A204.1 (cell line): ENCODE measurements at regions not wholly inside any gene's neighbourhood (a gene's known extent, or its start where the extent isn't known, plus 50 kb on each side); places are given as distances from the start of the nearest gene placed in this dataset.

Experiments used
- FAIRE-seq: peaks from 2 replicates; lab custom pipeline; 2012; peaks lifted over from hg19 to GRCh38; lab: Jason Lieb, UNC

DNA sequence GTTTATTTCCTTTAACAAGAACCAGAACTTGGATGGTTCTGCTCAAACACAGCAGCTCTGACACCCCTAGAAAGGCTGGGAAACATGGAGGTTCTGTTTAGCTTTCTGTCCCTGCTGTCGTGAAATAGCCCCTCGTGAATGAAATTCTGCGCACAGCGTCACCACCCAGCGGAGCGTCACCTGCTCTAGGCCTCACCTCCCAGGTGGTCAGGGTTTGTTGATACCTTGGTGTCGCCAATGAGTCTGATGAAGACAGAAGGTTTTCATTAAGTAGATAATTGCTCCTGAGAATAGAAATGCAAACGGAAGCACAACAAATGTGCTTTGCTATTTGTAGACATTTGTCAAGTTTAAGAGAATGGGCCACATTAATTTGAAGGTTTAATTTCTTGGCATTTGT, 135.1 kb downstream of the EDN3 start:
- FAIRE-seq: no peak

DNA sequence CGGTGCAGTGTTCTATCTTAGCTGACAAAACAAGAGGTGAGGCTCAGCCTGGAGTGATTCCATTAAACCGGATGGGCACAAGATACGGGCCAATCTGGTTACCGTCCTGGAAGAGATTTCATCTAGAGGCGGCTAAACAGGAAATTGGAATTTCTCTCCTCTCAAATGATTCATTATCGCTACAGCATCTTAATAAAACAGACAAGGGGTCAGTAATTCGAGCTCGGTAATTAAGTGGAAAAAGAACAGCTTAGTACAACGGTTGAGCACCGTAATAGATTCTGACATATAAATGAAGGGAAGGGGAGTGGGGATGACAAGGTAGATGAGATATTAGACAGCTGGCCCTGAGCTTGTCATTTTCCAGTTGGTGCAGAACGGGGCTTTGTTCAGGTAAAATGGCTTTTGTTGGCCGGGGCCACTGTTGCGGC, 137.2 kb downstream of the EDN3 start:
- no peak for FAIRE-seq

- no peak for FAIRE-seq
Measured at GRCh38 chr20:59438201-59438600, 137.8 kb downstream of the EDN3 start.

DNA sequence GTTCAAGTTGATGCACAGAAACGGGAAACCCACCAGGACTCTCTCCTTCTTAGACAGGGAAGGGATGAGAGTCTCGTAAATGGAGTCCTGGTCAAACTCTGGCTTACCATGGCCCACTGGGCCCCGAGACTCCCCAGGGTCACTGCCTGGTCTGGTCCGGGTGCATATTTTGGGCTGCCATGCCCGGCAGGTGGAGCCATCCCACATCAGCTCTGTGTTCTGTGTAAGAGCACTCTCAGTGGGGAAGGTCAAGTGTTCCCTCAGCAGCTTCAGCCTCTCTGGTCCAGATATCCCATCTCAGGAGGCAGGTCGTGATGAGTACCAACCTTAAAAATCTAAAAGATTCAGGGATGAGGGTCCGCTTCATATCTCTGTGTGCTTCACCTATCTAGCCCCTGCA, 138.8 kb downstream of the EDN3 start:
- no peak for FAIRE-seq

GRCh38 chr20:59441306-59441705, 140.9 kb downstream of the EDN3 start:
- no peak for FAIRE-seq

DNA sequence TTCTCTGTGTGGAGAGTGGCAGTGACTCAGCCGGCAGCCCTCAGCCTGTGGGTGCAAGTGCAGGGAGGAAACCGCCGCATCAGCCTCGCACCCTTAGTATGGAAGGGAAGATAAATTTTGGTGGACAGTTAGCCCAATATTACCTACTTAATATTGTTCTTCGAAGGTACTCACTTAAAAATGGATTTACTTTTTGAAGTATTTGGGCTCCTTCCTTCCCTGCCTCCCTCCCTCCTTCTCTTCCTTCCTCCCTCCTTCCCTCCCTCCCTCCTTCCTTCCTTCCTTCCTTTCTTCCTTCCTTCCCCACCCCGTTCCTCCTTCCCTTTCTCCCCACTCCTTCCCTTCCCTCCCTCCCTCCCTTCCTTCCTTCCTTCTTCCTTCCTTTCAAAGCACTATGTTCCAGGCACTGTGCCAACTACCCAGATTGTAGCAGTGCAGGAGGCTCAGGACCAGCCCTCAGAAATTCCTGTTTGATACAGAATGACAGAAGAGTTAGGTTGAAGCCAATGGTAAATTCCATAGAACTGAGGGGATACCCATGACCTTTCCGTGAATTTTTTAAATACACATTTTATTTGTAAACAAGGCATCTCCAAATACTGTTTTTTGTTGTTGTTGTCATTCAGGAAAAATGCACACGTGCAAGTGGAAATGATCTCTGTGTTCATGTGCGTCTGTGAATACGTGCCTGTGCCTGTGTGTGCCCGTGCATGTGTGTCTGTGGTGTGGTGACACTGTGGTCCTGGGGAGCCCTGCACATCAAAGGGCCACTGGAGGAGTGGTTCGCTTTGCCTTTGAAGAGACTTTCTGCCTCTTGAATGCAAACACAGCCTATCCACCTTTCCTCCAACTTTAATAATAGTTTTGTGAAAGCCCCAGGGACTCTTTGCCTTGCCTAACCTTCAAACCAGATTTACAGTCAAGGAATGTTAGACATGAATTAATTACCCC, 141.7 kb downstream of the EDN3 start:
- no peak for FAIRE-seq

- no peak for FAIRE-seq
Measured at GRCh38 chr20:59443550-59443949, 143.1 kb downstream of the EDN3 start.

- no peak for FAIRE-seq
Measured at GRCh38 chr20:59446376-59446775, 146.0 kb downstream of the EDN3 start.

DNA sequence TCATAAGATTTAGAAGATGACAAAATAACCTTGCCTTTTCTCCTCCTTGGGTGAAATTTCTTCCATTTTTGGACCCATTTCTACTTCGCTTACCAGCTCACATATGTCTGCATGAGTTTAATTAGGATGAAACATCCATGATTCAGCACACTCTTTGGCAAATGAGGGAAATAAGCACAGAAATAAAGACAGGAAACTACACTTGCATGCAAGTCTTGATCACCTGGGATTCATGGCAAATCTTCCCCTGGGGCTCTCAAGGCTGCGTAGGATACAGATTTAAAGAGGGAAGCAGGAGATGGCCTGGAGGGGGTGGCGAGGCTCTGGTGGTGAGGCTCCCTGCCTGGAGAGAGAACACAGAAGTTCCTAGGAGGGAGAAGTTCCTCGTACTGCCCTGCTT, 147.8 kb downstream of the EDN3 start:
- no peak for FAIRE-seq

- no peak for FAIRE-seq
Measured at GRCh38 chr20:59448851-59449444, 148.5 kb downstream of the EDN3 start.

DNA sequence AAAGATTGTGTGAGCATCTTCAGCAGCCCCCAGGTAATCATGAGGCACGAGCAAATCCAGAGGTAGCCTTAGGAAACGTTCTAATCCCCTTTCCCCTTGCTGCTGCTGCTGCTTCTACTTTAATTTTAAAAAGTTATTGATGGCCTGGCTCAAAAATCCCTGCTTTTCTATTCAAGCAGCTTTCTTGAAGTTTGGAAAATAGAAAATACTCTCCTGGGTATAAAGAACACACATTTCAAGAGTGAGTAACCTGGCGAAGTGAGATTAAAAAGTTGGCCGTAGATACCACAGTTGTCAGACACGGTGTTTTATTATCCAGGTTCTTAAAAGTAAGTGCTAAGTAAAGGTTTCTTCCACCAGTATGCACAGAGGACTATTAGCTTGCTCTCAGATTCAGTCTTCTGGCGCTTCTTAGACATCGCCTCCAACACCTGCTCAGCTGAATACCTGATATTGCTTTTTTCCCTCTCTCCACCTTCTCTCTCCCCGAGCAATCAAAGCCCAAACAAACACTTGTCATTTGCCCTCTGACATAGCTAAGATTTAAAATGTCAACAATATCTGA, 150.7 kb downstream of the EDN3 start:
- FAIRE-seq: no peak

- no peak for FAIRE-seq
Measured at GRCh38 chr20:59451641-59452040, 151.2 kb downstream of the EDN3 start.

DNA sequence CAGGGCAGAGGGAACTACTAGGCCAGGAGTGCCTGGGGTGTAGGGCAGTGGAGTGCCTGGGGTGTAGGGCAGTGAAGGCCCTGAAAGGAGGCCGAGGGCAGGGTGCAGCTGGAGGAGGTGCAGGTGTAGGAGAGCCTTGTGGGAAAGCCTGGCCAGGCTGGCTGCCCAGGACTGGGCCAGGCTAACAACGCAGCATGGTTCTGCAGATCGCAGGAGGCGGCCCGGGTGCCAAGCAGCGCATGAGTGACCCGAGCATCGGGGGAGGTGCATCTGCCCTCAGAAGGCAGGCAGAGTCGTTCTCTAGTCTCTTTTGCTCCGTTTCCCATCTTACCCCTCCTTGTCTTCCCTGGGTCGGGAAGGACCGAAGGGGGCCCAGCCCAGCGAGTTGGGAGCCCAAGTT, 151.5 kb upstream of the PHACTR3 start:
- FAIRE-seq: no peak

GRCh38 chr20:59453759-59454560, 150.4 kb upstream of the PHACTR3 start:
- no peak for FAIRE-seq

- peak; percentile 47 for FAIRE-seq
Measured at GRCh38 chr20:59455402-59456341, 148.7 kb upstream of the PHACTR3 start.

- FAIRE-seq: no peak
Measured at GRCh38 chr20:59456342-59457279, 147.7 kb upstream of the PHACTR3 start.

GRCh38 chr20:59458645-59459044, 145.7 kb upstream of the PHACTR3 start:
- FAIRE-seq: no peak

- no peak for FAIRE-seq
Measured at GRCh38 chr20:59459586-59459985, 144.8 kb upstream of the PHACTR3 start.

DNA sequence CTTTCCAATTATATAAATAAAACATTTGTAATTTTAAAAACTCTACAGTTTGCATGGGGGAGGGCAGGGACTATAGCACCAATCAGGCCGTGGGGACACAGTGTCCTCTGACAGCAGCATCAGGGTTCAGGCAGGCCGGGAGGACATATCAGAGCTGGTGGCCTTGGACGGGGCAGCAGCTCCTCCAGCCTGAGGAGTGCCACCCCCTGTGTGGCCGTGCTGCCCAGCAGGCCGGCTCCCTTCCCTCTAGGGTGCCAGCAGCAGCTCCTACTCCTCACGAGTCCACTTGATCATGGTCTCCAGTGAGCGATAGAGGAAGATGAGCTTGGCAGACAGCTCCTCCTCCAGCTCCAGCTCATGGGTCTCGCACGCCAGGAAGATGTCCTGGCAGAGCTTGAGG, 144.0 kb upstream of the PHACTR3 start:
- no peak for FAIRE-seq

DNA sequence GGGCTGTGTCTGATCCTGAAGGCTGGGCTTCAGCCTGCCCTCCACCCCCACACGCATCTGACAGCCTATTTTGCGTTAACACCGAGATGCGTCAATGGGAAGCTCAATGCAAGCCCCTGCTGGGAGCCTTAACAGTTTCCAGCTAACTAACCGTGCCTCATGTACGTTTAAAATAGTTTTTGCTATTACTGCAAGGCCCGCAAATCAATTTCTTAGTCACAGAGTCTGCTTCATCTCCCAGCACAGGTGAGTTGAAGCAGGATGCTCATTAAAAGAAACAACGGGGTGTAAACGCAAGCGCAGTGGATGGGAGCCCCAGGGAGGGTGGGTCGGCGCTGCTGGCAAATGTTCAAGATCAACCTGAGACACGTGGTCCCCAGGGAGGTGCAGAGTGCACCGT, 142.8 kb upstream of the PHACTR3 start:
- no peak for FAIRE-seq
